Glutamatergic neuron (in vitro differentiated cells): ENCODE measurements at regions not wholly inside any gene's neighbourhood (a gene's known extent, or its start where the extent isn't known, plus 50 kb on each side); places are given as distances from the start of the nearest gene placed in this dataset.

ENCODE experiments used
- DNase-seq: peaks from one replicate; pipeline ENCODE4 v3.0.0; 2022
- H3K27ac Mint-ChIP-seq: one replicate; pipeline ENCODE4 v1.8.0; 2020; ENCODE audit warnings: mild to moderate bottlenecking, mixed read lengths, inconsistent platforms; ENCODE audit not compliant: unreplicated experiment
- H3K27me3 Mint-ChIP-seq: one replicate; pipeline ENCODE4 v1.8.0; 2020; ENCODE audit warnings: mild to moderate bottlenecking, moderate library complexity, mixed read lengths, inconsistent platforms; ENCODE audit not compliant: unreplicated experiment
- H3K36me3 Mint-ChIP-seq: one replicate; pipeline ENCODE4 v1.8.0; 2020; ENCODE audit warnings: mild to moderate bottlenecking, mixed read lengths, inconsistent platforms; ENCODE audit not compliant: unreplicated experiment
- H3K4me1 Mint-ChIP-seq: one replicate; pipeline ENCODE4 v1.8.0; 2020; ENCODE audit warnings: mild to moderate bottlenecking, low read depth, mixed read lengths, inconsistent platforms; ENCODE audit not compliant: unreplicated experiment
- H3K4me3 Mint-ChIP-seq: one replicate; pipeline ENCODE4 v1.8.0; 2020; ENCODE audit warnings: mild to moderate bottlenecking, mixed read lengths, inconsistent platforms; ENCODE audit not compliant: unreplicated experiment
- H3K9me3 Mint-ChIP-seq: one replicate; pipeline ENCODE4 v1.8.0; 2020; ENCODE audit warnings: mild to moderate bottlenecking, moderate library complexity, mixed read lengths, inconsistent platforms; ENCODE audit not compliant: unreplicated experiment
- TF ChIP-seq, protein P1 (sequence below): fragments of 200-600 bp; sonication (generic); IDR thresholded peaks from one replicate; pipeline ENCODE4 v1.5.0; 2021; ENCODE audit not compliant: partially characterized antibody, unreplicated experiment

DNA sequence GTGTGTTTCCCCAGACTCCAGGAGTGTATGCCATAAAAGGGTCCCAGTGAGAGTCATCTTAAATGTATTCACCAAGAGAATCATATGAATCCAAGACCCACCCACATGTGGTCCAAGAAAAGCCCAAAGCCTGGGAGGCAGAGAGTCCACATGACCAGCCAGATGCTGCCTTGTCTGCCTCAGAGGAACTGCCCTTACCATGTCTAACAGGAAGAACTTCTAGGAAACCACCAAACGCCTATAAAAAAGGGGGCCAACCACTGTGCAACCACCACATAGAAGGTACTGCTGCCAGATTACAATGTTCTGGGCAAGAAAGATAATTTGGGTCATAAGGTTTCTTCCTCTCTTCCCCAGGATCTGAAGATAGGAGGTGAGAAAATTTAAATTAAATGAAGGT is 129.8 kb upstream of the SLC24A2 start:
- Mint-ChIP-seq H3K27ac (no peak overlapping the region), H3K9me3 (no peaks in the 10 kb centered on the region), H3K36me3 (no peaks in the 10 kb centered on the region), H3K4me1 (peaks cover 16% of the 10 kb centered on the region), H3K4me3 (no peak overlapping the region), H3K27me3 (no peaks in the 10 kb centered on the region)
- TF ChIP-seq, protein P1, sequence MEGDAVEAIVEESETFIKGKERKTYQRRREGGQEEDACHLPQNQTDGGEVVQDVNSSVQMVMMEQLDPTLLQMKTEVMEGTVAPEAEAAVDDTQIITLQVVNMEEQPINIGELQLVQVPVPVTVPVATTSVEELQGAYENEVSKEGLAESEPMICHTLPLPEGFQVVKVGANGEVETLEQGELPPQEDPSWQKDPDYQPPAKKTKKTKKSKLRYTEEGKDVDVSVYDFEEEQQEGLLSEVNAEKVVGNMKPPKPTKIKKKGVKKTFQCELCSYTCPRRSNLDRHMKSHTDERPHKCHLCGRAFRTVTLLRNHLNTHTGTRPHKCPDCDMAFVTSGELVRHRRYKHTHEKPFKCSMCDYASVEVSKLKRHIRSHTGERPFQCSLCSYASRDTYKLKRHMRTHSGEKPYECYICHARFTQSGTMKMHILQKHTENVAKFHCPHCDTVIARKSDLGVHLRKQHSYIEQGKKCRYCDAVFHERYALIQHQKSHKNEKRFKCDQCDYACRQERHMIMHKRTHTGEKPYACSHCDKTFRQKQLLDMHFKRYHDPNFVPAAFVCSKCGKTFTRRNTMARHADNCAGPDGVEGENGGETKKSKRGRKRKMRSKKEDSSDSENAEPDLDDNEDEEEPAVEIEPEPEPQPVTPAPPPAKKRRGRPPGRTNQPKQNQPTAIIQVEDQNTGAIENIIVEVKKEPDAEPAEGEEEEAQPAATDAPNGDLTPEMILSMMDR = no peak
- no peak for DNase-seq

DNA sequence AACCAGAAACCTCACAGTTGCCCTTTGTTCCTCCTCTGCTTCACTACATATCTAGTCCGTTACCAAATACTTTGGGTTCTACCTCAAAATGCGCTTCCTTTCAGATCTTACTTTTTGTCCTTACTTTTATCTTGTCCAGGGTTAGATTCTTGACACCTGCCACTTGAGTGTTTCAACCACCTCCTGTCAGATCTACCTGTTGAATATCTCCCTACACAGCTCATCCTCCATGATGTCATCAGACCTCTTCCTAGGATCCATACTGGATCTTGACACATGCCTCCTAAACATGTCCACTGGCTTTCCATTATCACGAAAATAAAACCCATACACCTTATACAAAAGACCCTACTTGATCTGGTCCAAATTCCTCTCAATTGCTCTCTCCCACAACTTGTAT is 125.2 kb upstream of the SLC24A2 start:
- DNase-seq = no peak
- Mint-ChIP-seq H3K4me3 (no peak overlapping the region), H3K27me3 (no peaks in the 10 kb centered on the region), H3K36me3 (no peaks in the 10 kb centered on the region), H3K9me3 (no peaks in the 10 kb centered on the region), H3K4me1 (peaks cover 6% of the 10 kb centered on the region), H3K27ac (no peak overlapping the region)
- TF ChIP-seq, protein P1 = no peak

DNA sequence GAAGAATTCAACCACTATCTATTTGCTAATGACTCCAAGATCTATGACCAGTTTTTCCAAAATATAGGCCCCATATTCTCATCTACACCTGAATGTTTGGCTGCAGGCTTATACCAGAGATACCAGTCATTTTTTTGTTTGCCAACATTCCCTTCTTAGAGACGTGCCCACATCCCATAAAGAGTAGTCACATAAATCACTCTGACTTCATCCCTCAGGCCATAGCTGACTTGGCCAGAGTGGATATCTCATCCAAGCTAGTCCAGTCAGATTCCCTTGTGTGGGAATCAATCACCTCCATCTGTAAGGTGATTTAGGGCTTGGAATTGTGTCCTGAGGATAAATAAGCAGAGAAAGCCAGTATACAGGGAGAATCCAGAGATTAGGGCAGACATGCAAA is 124.3 kb upstream of the SLC24A2 start:
- H3K27ac Mint-ChIP-seq = no peak overlapping the region
- DNase-seq = no peak
- TF ChIP-seq, protein P1 = no peak
- H3K36me3 Mint-ChIP-seq = peaks cover 4% of the 10 kb centered on the region
- H3K4me1 Mint-ChIP-seq = no peaks in the 10 kb centered on the region
- H3K27me3 Mint-ChIP-seq = no peaks in the 10 kb centered on the region
- no peak overlapping the region for H3K4me3 Mint-ChIP-seq
- no peaks in the 10 kb centered on the region for H3K9me3 Mint-ChIP-seq

DNA sequence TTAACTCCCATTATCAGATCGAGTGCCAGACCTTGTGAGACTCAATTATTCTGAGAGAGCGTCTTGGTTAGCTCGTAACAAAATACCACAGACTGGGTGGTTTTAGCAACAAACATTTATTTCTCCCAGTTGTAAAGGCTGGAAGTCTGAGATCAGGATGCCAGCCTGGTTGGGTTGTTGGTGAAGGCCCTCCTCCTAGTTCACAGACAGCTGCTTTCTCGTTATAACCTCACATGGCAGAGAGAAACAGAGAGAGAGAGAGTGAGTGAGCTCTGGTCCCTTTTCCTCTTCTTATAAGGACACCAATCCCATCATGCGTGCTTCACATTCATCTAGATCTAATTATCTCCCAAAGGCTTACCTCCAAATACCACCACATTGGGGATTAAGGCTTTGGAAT is 114.2 kb upstream of the SLC24A2 start:
- Mint-ChIP-seq H3K36me3 (peaks cover 5% of the 10 kb centered on the region), H3K4me1 (peaks cover 2% of the 10 kb centered on the region), H3K4me3 (no peak overlapping the region), H3K9me3 (no peaks in the 10 kb centered on the region), H3K27me3 (no peaks in the 10 kb centered on the region), H3K27ac (no peak overlapping the region)
- TF ChIP-seq, protein P1 = no peak
- DNase-seq = no peak

DNA sequence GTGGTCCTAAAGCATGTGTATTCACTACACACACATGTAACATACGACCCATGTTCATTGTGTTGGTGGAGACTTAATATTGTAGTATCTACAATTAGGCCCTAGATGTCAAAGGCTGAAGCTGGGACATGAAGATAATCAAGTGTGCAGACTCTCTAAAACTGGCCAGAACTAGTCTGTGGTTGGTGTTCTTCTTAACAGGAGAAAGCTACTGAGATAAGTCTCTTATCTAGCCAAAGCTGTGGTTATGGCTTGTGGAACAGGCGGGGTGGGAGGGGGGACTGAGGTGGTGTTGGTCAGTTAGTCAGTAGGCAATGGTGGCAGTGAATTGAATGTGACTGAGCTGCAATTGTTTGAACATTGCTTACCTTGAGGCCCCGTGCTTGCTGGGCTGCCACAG is 112.7 kb upstream of the SLC24A2 start:
- H3K27ac Mint-ChIP-seq = no peak overlapping the region
- no peaks in the 10 kb centered on the region for H3K9me3 Mint-ChIP-seq
- no peak overlapping the region for H3K4me3 Mint-ChIP-seq
- H3K4me1 Mint-ChIP-seq = peaks cover 4% of the 10 kb centered on the region
- H3K36me3 Mint-ChIP-seq = no peaks in the 10 kb centered on the region
- H3K27me3 Mint-ChIP-seq = no peaks in the 10 kb centered on the region
- no peak for DNase-seq
- TF ChIP-seq, protein P1 = no peak
